ENCODE measurements at regions not wholly inside any gene's neighbourhood (a gene's known extent, or its start where the extent isn't known, plus 50 kb on each side); places are given as distances from the start of the nearest gene placed in this dataset.

GRCh38 chr7:32144676-32145075, 74.5 kb upstream of the PDE1C start:
- ChIA-PET POLR2A (ENCODE audit: low non-redundant PET) (no interaction called here), CTCF (no interaction called here)
- TF ChIP-seq CTCF (conservative IDR thresholded peaks at IDR 0.05; ENCODE audit: low read depth), result no peak
- DNase-seq (ENCODE audit: low spot score), result no peak
- no peak overlapping the region for H3K27ac ChIP-seq

DNA sequence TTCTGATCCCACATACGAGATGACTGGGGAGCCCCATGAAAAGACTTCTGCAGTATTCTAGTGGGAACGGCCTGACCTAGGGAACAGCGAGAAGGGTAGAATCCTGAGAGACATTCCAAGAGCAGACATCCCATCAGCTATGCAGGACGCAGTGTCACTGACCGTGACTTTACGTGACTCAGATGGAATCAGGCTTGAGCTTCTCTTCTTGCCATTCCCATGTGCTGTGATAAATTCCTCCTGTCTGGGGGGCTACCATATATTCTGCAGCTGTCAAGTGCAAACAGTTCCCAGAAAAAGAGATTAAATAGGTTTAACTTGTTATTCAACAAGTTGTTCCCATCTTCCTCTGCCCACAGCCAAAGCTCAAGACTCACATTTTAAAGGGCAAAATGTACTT, 73.1 kb upstream of the PDE1C start:
- CTCF ChIA-PET, result no interaction called here
- no peak overlapping the region for H3K27ac ChIP-seq
- TF ChIP-seq CTCF (conservative IDR thresholded peaks at IDR 0.05; ENCODE audit: low read depth), result no peak
- DNase-seq (ENCODE audit: low spot score), result no peak
- POLR2A ChIA-PET (ENCODE audit: low non-redundant PET), result interaction anchor here (0.7 kb wide), 1 partner anchor 17 kb away, joined by 3 read pairs; no protein-coding TSS in a partner anchor

DNA sequence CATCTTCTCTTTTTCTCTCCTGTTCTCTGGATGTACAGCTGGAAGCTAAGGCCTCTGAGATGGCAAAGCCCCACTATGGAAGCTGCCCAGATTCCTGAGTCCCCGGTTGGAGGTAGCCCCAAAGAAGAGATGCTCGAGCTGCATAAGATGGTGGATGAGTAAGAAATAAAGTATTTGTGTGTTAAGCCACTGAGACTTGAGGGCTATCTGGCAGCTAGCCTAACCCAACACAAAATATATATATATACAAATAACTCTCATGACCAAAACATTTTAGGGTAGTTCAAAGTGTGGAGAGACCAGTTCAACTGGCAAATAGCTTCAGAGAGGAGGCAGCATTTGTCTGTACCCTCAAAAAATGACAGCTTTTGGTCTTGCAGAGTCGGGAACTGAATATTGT, 72.4 kb upstream of the PDE1C start:
- POLR2A ChIA-PET (ENCODE audit: low non-redundant PET), result interaction anchor here (0.7 kb wide), 1 partner anchor 18 kb away, joined by 3 read pairs; no protein-coding TSS in a partner anchor
- no peak overlapping the region for H3K27ac ChIP-seq

DNA sequence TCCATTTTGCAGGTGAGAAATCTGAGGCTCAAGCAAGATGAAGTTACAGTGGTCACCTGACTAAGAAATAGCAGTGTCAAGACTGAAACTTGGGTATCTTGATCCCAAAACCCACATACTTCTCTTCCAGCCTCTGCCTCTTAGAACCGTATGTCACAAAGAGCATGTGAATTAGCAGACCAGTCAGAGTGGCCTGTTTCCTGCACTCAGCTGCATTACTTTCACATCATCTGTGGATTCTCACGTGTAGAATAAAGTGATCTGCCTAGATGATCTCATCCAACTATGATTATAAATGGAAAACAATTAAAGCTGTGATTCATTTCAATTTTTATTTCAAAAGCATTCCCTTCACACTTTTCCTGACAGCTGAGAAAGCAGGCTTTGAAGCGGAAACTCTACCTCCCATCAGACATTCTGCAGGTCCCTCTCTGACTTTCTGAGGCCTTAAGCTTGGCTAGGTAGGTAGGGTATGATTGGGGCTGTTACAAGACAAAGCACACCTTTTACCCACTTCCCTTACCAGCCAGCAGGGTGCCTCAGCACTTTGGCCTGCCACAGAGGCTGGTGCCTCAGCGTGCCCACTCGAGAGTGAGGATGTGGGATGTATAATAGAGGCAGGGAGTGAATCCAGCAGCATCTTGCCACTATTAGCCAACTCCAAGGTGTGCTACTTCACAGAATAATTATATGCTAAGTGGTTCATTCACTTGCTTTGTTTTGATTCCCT, 70.2 kb upstream of the PDE1C start:
- ChIA-PET POLR2A (ENCODE audit: low non-redundant PET) (no interaction called here), CTCF (interaction anchor here (0.5 to 0.7 kb wide), 2 partner anchors 15 to 67 kb away, joined by 3 to 5 read pairs; no protein-coding TSS in a partner anchor)
- H3K27ac ChIP-seq, result no peak overlapping the region
- no peak for DNase-seq (ENCODE audit: low spot score)
- no peak for TF ChIP-seq CTCF (conservative IDR thresholded peaks at IDR 0.05; ENCODE audit: low read depth)

More for the DNA sequence above, 72.4 kb upstream of the PDE1C start:
- CTCF ChIA-PET, result interaction anchor here (0.7 kb wide), 1 partner anchor 1822 kb away, joined by 3 read pairs; no protein-coding TSS in a partner anchor
- no peak for DNase-seq (ENCODE audit: low spot score)
- no peak for TF ChIP-seq CTCF (conservative IDR thresholded peaks at IDR 0.05; ENCODE audit: low read depth)

GRCh38 chr7:32137059-32137458, 66.9 kb upstream of the PDE1C start:
- ChIA-PET POLR2A (ENCODE audit: low non-redundant PET) (no interaction called here), CTCF (no interaction called here)
- no peak for DNase-seq (ENCODE audit: low spot score)
- no peak overlapping the region for H3K27ac ChIP-seq
- no peak for TF ChIP-seq CTCF (conservative IDR thresholded peaks at IDR 0.05; ENCODE audit: low read depth)

DNA sequence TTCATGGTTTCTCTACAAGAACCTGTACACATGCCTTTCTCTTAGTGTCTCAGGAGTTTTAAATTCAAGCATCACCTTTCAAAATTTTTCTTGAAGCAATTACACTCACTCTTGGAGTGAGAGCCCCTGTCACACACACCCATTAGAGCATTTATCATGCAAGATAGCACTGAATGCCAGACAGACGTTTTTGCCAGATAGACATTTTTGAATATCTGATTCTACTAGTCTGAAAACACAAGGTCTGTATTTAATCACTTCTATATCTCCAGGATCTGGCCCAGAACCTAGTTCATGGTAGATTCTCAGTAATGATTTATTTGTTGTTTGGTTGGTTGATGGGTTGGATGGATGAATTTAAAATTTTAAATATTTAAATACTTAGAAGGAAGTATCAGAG, 60.9 kb upstream of the PDE1C start:
- POLR2A ChIA-PET (ENCODE audit: low non-redundant PET), result no interaction called here
- no peak for TF ChIP-seq CTCF (conservative IDR thresholded peaks at IDR 0.05; ENCODE audit: low read depth)

More for the DNA sequence above, 60.9 kb upstream of the PDE1C start:
- no peak for DNase-seq (ENCODE audit: low spot score)
- no peak overlapping the region for H3K27ac ChIP-seq
- CTCF ChIA-PET, result no interaction called here
